ENCODE measurements at regions not wholly inside any gene's neighbourhood (a gene's known extent, or its start where the extent isn't known, plus 50 kb on each side); places are given as distances from the start of the nearest gene placed in this dataset.

DNA sequence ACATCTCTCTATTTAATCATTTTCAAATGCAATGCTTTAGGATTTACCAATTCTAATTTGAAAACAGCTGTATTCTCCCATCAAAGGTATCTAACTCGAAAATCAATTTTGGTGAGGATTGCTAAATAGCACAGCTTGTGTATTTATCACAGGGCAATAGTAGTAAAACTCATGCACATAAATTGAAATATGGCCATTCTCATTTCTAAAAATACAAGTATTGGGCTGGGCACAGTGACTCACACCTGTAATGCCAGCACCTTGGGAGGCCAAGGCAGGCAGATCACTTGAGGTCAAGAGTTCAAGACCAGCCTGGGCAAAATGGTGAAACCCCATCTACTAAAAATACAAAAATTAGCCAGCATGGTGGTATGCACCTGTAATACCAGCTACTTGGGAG, 164.8 kb upstream of the RASA1 start:
- no peak for ATAC-seq
- no peak for FAIRE-seq
- Histone ChIP-seq H3K9me3 (no peaks in the 10 kb centered on the region), H3K4me1 (peaks cover 7% of the 10 kb centered on the region; the same call in 1 of the 3 replicates), H3K4me3 (no peak overlapping the region), H3K27ac (no peak overlapping the region), H3K4me2 (no peak overlapping the region)
- 48% methylated on average over 1 of the region's 1 CpG for WGBS (ENCODE audit: missing lambda C conversion rate)
- no peak for DNase-seq (ENCODE audit: low read depth in 1 of 2, low spot score in 1 of 2)
- POLR2A ChIA-PET = no interaction called here
- CTCF ChIA-PET = no interaction called here
- TF ChIP-seq ZSCAN20 (CRISPR knock-in tag; IDR thresholded peaks at IDR 0.05) (no peak), FOXS1 (CRISPR knock-in tag; IDR thresholded peaks at IDR 0.05) (no peak), ZC3H11A (IDR thresholded peaks at IDR 0.05) (no peak), CEBPB (IDR thresholded peaks at IDR 0.05) (no peak), MAZ (IDR thresholded peaks at IDR 0.05; ENCODE audit: borderline replicate concordance, low read depth, low read length) (no peak), EP300 (IDR thresholded peaks at IDR 0.05) (no peak), ZFP36 (IDR thresholded peaks at IDR 0.05; ENCODE audit: borderline replicate concordance, partially characterized antibody) (no peak), EHF (CRISPR knock-in tag; IDR thresholded peaks at IDR 0.05) (no peak), FOSB (CRISPR knock-in tag; IDR thresholded peaks at IDR 0.05) (no peak), HEYL (CRISPR knock-in tag; IDR thresholded peaks at IDR 0.05) (no peak), MYC (IDR thresholded peaks at IDR 0.05; ENCODE audit: borderline replicate concordance, low read length) (no peak), CHD4 (IDR thresholded peaks at IDR 0.05; ENCODE audit: borderline replicate concordance) (no peak), RFX5 (IDR thresholded peaks at IDR 0.05) (no peak), HOXB5 (CRISPR knock-in tag; IDR thresholded peaks at IDR 0.05) (no peak), RAD21 (conservative IDR thresholded peaks at IDR 0.05 in 1 of 2, IDR thresholded peaks at IDR 0.05 in 1 of 2) (no peak), GATA3 (IDR thresholded peaks at IDR 0.05; ENCODE audit: borderline replicate concordance) (no peak), TFCP2L1 (CRISPR knock-in tag; IDR thresholded peaks at IDR 0.05) (no peak)
- TF ChIP-seq, protein P1, sequence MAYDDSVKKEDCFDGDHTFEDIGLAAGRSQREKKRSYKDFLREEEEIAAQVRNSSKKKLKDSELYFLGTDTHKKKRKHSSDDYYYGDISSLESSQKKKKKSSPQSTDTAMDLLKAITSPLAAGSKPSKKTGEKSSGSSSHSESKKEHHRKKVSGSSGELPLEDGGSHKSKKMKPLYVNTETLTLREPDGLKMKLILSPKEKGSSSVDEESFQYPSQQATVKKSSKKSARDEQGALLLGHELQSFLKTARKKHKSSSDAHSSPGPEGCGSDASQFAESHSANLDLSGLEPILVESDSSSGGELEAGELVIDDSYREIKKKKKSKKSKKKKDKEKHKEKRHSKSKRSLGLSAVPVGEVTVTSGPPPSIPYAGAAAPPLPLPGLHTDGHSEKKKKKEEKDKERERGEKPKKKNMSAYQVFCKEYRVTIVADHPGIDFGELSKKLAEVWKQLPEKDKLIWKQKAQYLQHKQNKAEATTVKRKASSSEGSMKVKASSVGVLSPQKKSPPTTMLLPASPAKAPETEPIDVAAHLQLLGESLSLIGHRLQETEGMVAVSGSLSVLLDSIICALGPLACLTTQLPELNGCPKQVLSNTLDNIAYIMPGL (CRISPR knock-in tag; IDR thresholded peaks at IDR 0.05; ENCODE audit: borderline replicate concordance) = no peak
- TF ChIP-seq, protein P2, sequence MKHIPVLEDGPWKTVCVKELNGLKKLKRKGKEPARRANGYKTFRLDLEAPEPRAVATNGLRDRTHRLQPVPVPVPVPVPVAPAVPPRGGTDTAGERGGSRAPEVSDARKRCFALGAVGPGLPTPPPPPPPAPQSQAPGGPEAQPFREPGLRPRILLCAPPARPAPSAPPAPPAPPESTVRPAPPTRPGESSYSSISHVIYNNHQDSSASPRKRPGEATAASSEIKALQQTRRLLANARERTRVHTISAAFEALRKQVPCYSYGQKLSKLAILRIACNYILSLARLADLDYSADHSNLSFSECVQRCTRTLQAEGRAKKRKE (CRISPR knock-in tag; IDR thresholded peaks at IDR 0.05; ENCODE audit: low read depth) = no peak

DNA sequence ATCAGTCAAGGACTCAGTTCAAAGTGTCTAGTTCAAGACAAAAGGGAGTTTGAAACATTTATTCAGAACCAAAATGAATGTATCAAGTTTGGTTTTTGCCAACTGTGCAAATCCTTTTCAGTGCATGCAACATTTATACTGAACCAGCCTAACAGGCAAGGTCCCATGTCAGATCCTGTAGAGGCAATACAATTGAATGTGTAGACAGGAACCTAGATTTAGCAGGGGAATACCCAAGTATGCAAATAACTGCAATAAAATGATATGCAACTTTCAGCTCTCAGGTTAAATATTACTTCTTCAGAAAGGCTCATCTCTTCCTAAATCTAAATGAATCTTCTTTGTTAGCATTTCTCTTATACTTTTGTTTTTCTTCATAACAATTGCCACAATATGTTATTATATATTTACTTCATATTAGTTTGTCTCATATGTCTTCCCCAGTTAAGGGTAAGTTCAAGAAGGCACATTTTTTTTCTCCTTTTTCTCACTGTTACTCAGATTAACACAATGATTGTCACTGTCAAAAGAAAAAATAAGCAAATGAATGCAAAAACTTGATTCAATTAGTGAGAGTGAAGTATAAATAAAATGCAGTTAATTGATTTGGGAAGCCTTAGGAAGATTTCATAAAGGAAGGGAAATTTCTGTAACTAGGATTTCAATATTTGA, 163.9 kb upstream of the RASA1 start:
- no peak overlapping the region for H3K4me2 ChIP-seq
- ChIA-PET POLR2A (no interaction called here), CTCF (interaction anchor here (0.8 kb wide), 1 partner anchor 33 kb away, joined by 3 read pairs; no protein-coding TSS in a partner anchor)
- no peaks in the 10 kb centered on the region for H3K9me3 ChIP-seq
- H3K4me1 ChIP-seq = peaks cover 7% of the 10 kb centered on the region; the same call in 1 of the 3 replicates
- FAIRE-seq (no peak), DNase-seq (ENCODE audit: low read depth in 1 of 2, low spot score in 1 of 2) (no peak), ATAC-seq (no peak)
- TF ChIP-seq POLR2A (IDR thresholded peaks at IDR 0.05; ENCODE audit: low read length) = no peak
- peak; percentile 26 for TF ChIP-seq MAFK (IDR thresholded peaks at IDR 0.05; ENCODE audit: partially characterized antibody)
- no peak overlapping the region for H3K4me3 ChIP-seq
- no peak overlapping the region for H3K27ac ChIP-seq

DNA sequence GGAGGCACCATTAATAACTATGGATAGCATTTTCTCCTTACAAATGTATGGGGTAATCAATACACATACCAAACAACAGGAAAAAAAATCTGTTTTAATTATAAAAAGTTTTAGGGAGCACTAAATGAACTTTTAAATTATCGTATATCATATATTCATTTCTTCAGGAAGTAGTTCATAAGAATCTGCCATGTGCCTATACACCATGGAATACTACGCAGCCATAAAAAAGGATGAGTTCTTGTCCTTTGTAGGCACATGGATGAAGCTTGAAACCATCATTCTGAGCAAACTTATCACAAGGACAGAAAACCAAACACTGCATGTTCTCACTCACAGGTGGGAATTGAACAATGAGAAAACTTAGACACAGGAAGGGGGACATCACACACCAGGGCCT, 162.1 kb upstream of the RASA1 start:
- 41% methylated on average over 2 of the region's 2 CpGs for WGBS (ENCODE audit: missing lambda C conversion rate)
- CTCF ChIA-PET = no interaction called here
- TF ChIP-seq CEBPB (IDR thresholded peaks at IDR 0.05) (no peak), MYC (IDR thresholded peaks at IDR 0.05; ENCODE audit: borderline replicate concordance, low read length) (no peak), GATA3 (IDR thresholded peaks at IDR 0.05; ENCODE audit: borderline replicate concordance) (no peak), CBX8 (IDR thresholded peaks at IDR 0.05) (no peak), TFCP2L1 (CRISPR knock-in tag; IDR thresholded peaks at IDR 0.05) (no peak)
- TF ChIP-seq, protein P3, sequence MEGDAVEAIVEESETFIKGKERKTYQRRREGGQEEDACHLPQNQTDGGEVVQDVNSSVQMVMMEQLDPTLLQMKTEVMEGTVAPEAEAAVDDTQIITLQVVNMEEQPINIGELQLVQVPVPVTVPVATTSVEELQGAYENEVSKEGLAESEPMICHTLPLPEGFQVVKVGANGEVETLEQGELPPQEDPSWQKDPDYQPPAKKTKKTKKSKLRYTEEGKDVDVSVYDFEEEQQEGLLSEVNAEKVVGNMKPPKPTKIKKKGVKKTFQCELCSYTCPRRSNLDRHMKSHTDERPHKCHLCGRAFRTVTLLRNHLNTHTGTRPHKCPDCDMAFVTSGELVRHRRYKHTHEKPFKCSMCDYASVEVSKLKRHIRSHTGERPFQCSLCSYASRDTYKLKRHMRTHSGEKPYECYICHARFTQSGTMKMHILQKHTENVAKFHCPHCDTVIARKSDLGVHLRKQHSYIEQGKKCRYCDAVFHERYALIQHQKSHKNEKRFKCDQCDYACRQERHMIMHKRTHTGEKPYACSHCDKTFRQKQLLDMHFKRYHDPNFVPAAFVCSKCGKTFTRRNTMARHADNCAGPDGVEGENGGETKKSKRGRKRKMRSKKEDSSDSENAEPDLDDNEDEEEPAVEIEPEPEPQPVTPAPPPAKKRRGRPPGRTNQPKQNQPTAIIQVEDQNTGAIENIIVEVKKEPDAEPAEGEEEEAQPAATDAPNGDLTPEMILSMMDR (IDR thresholded peaks at IDR 0.05) = no peak
- TF ChIP-seq, protein P4, sequence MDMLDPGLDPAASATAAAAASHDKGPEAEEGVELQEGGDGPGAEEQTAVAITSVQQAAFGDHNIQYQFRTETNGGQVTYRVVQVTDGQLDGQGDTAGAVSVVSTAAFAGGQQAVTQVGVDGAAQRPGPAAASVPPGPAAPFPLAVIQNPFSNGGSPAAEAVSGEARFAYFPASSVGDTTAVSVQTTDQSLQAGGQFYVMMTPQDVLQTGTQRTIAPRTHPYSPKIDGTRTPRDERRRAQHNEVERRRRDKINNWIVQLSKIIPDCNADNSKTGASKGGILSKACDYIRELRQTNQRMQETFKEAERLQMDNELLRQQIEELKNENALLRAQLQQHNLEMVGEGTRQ (IDR thresholded peaks at IDR 0.05) = no peak
- no peak overlapping the region for H3K4me3 ChIP-seq
- POLR2A ChIA-PET = no interaction called here
- FAIRE-seq (no peak), ATAC-seq (no peak), DNase-seq (ENCODE audit: low read depth in 1 of 2, low spot score in 1 of 2) (no peak)
- H3K4me1 ChIP-seq = no peaks in the 10 kb centered on the region
- no peaks in the 10 kb centered on the region for H3K9me3 ChIP-seq
- no peak overlapping the region for H3K4me2 ChIP-seq
- H3K27ac ChIP-seq = no peak overlapping the region
